ENCODE measurements at regions not wholly inside any gene's neighbourhood (a gene's known extent, or its start where the extent isn't known, plus 50 kb on each side); places are given as distances from the start of the nearest gene placed in this dataset.

GRCh38 chr6:90730151-90730673 is 143.3 kb upstream of the MAP3K7 start:
- Histone ChIP-seq H3K4me3 (ENCODE audit: low read depth, low read length) (no peak overlapping the region), H3K9me3 (ENCODE audit: control insufficient read depth, insufficient read depth, low read length) (no peaks in the 10 kb centered on the region), H3K36me3 (ENCODE audit: control insufficient read depth, insufficient read depth, low read length) (no peaks in the 10 kb centered on the region), H3K9ac (ENCODE audit: low read depth, low read length) (no peak overlapping the region), H3K27me3 (ENCODE audit: control insufficient read depth, insufficient read depth, low read length) (no peaks in the 10 kb centered on the region), H3K4me1 (ENCODE audit: control insufficient read depth, insufficient read depth, low read length) (no peaks in the 10 kb centered on the region)

GRCh38 chr6:90729057-90729456 is 142.2 kb upstream of the MAP3K7 start:
- Histone ChIP-seq H3K36me3 (ENCODE audit: control insufficient read depth, insufficient read depth, low read length) (no peaks in the 10 kb centered on the region), H3K9ac (ENCODE audit: low read depth, low read length) (no peak overlapping the region), H3K4me1 (ENCODE audit: control insufficient read depth, insufficient read depth, low read length) (no peaks in the 10 kb centered on the region), H3K4me3 (ENCODE audit: low read depth, low read length) (no peak overlapping the region), H3K9me3 (ENCODE audit: control insufficient read depth, insufficient read depth, low read length) (no peaks in the 10 kb centered on the region), H3K27me3 (ENCODE audit: control insufficient read depth, insufficient read depth, low read length) (no peaks in the 10 kb centered on the region)

GRCh38 chr6:90722648-90723047 is 135.8 kb upstream of the MAP3K7 start:
- Histone ChIP-seq H3K27me3 (ENCODE audit: control insufficient read depth, insufficient read depth, low read length) (no peaks in the 10 kb centered on the region), H3K9ac (ENCODE audit: low read depth, low read length) (no peak overlapping the region), H3K4me1 (ENCODE audit: control insufficient read depth, insufficient read depth, low read length) (no peaks in the 10 kb centered on the region), H3K9me3 (ENCODE audit: control insufficient read depth, insufficient read depth, low read length) (no peaks in the 10 kb centered on the region), H3K36me3 (ENCODE audit: control insufficient read depth, insufficient read depth, low read length) (no peaks in the 10 kb centered on the region), H3K4me3 (ENCODE audit: low read depth, low read length) (no peak overlapping the region)

- no peaks in the 10 kb centered on the region for H3K4me1 ChIP-seq (ENCODE audit: control insufficient read depth, insufficient read depth, low read length)
- no peaks in the 10 kb centered on the region for H3K27me3 ChIP-seq (ENCODE audit: control insufficient read depth, insufficient read depth, low read length)
- no peak overlapping the region for H3K4me3 ChIP-seq (ENCODE audit: low read depth, low read length)
- H3K36me3 ChIP-seq (ENCODE audit: control insufficient read depth, insufficient read depth, low read length), result no peaks in the 10 kb centered on the region
- no peaks in the 10 kb centered on the region for H3K9me3 ChIP-seq (ENCODE audit: control insufficient read depth, insufficient read depth, low read length)
- no peak overlapping the region for H3K9ac ChIP-seq (ENCODE audit: low read depth, low read length)
These were observed 133.5 kb upstream of the MAP3K7 start for GRCh38 chr6:90720404-90720803.

- H3K27me3 ChIP-seq (ENCODE audit: control insufficient read depth, insufficient read depth, low read length), result no peaks in the 10 kb centered on the region
- no peaks in the 10 kb centered on the region for H3K4me1 ChIP-seq (ENCODE audit: control insufficient read depth, insufficient read depth, low read length)
- no peak overlapping the region for H3K9ac ChIP-seq (ENCODE audit: low read depth, low read length)
- H3K36me3 ChIP-seq (ENCODE audit: control insufficient read depth, insufficient read depth, low read length), result no peaks in the 10 kb centered on the region
- no peak overlapping the region for H3K4me3 ChIP-seq (ENCODE audit: low read depth, low read length)
- H3K9me3 ChIP-seq (ENCODE audit: control insufficient read depth, insufficient read depth, low read length), result no peaks in the 10 kb centered on the region
These were observed 132.7 kb upstream of the MAP3K7 start for GRCh38 chr6:90719321-90720195.

- Histone ChIP-seq H3K27me3 (ENCODE audit: control insufficient read depth, insufficient read depth, low read length) (no peaks in the 10 kb centered on the region), H3K36me3 (ENCODE audit: control insufficient read depth, insufficient read depth, low read length) (no peaks in the 10 kb centered on the region), H3K9me3 (ENCODE audit: control insufficient read depth, insufficient read depth, low read length) (no peaks in the 10 kb centered on the region), H3K4me1 (ENCODE audit: control insufficient read depth, insufficient read depth, low read length) (no peaks in the 10 kb centered on the region), H3K9ac (ENCODE audit: low read depth, low read length) (no peak overlapping the region), H3K4me3 (ENCODE audit: low read depth, low read length) (no peak overlapping the region)
These were observed 129.5 kb upstream of the MAP3K7 start for GRCh38 chr6:90716376-90716775.

GRCh38 chr6:90715093-90715655 is 128.3 kb upstream of the MAP3K7 start:
- Histone ChIP-seq H3K27me3 (ENCODE audit: control insufficient read depth, insufficient read depth, low read length) (no peaks in the 10 kb centered on the region), H3K4me3 (ENCODE audit: low read depth, low read length) (no peak overlapping the region), H3K36me3 (ENCODE audit: control insufficient read depth, insufficient read depth, low read length) (no peaks in the 10 kb centered on the region), H3K4me1 (ENCODE audit: control insufficient read depth, insufficient read depth, low read length) (no peaks in the 10 kb centered on the region), H3K9ac (ENCODE audit: low read depth, low read length) (no peak overlapping the region), H3K9me3 (ENCODE audit: control insufficient read depth, insufficient read depth, low read length) (no peaks in the 10 kb centered on the region)

- no peaks in the 10 kb centered on the region for H3K9me3 ChIP-seq (ENCODE audit: control insufficient read depth, insufficient read depth, low read length)
- H3K27me3 ChIP-seq (ENCODE audit: control insufficient read depth, insufficient read depth, low read length), result no peaks in the 10 kb centered on the region
- no peak overlapping the region for H3K4me3 ChIP-seq (ENCODE audit: low read depth, low read length)
- no peak overlapping the region for H3K9ac ChIP-seq (ENCODE audit: low read depth, low read length)
- no peaks in the 10 kb centered on the region for H3K36me3 ChIP-seq (ENCODE audit: control insufficient read depth, insufficient read depth, low read length)
- H3K4me1 ChIP-seq (ENCODE audit: control insufficient read depth, insufficient read depth, low read length), result no peaks in the 10 kb centered on the region
These were observed 127.4 kb upstream of the MAP3K7 start for GRCh38 chr6:90714319-90714718.

- Histone ChIP-seq H3K4me3 (ENCODE audit: low read depth, low read length) (no peak overlapping the region), H3K27me3 (ENCODE audit: control insufficient read depth, insufficient read depth, low read length) (no peaks in the 10 kb centered on the region), H3K9ac (ENCODE audit: low read depth, low read length) (no peak overlapping the region), H3K9me3 (ENCODE audit: control insufficient read depth, insufficient read depth, low read length) (no peaks in the 10 kb centered on the region), H3K4me1 (ENCODE audit: control insufficient read depth, insufficient read depth, low read length) (peaks cover 11% of the 10 kb centered on the region), H3K36me3 (ENCODE audit: control insufficient read depth, insufficient read depth, low read length) (no peaks in the 10 kb centered on the region)
These were observed 125.2 kb upstream of the MAP3K7 start for GRCh38 chr6:90712114-90712513.

GRCh38 chr6:90709431-90709996 is 122.6 kb upstream of the MAP3K7 start:
- Histone ChIP-seq H3K36me3 (ENCODE audit: control insufficient read depth, insufficient read depth, low read length) (no peaks in the 10 kb centered on the region), H3K9me3 (ENCODE audit: control insufficient read depth, insufficient read depth, low read length) (no peaks in the 10 kb centered on the region), H3K4me3 (ENCODE audit: low read depth, low read length) (no peak overlapping the region), H3K4me1 (ENCODE audit: control insufficient read depth, insufficient read depth, low read length) (peaks cover 12% of the 10 kb centered on the region), H3K9ac (ENCODE audit: low read depth, low read length) (no peak overlapping the region), H3K27me3 (ENCODE audit: control insufficient read depth, insufficient read depth, low read length) (no peaks in the 10 kb centered on the region)

GRCh38 chr6:90708206-90708737 is 121.4 kb upstream of the MAP3K7 start:
- Histone ChIP-seq H3K4me1 (ENCODE audit: control insufficient read depth, insufficient read depth, low read length) (peaks cover 12% of the 10 kb centered on the region), H3K27me3 (ENCODE audit: control insufficient read depth, insufficient read depth, low read length) (no peaks in the 10 kb centered on the region), H3K36me3 (ENCODE audit: control insufficient read depth, insufficient read depth, low read length) (no peaks in the 10 kb centered on the region), H3K4me3 (ENCODE audit: low read depth, low read length) (no peak overlapping the region), H3K9me3 (ENCODE audit: control insufficient read depth, insufficient read depth, low read length) (no peaks in the 10 kb centered on the region), H3K9ac (ENCODE audit: low read depth, low read length) (no peak overlapping the region)
